GM23338 (cell line): ENCODE measurements at regions not wholly inside any gene's neighbourhood (a gene's known extent, or its start where the extent isn't known, plus 50 kb on each side); places are given as distances from the start of the nearest gene placed in this dataset.

Experiments
- ATAC-seq: fragments of 200-7000 bp; cut with Tn5 transposase; 3 replicates; pipeline ENCODE4 v1.9.1; 2020
- DNase-seq: peaks from one replicate; pipeline ENCODE4 v3.0.0-alpha.2; 2015; ENCODE audit warnings: low spot score
- H2AFZ ChIP-seq: fragments of 200-600 bp; sonication (generic); 2 replicates; pipeline ENCODE4 v1.8.0; 2016; ENCODE audit warnings: antibody characterized with exemption, mild to moderate bottlenecking, moderate library complexity
- H3F3A ChIP-seq: fragments of 200-600 bp; sonication (generic); replicated peaks from 2 replicates; pipeline ENCODE4 v1.8.0; 2017; ENCODE audit warnings: antibody characterized with exemption, mixed run types, low read depth
- H3K27ac ChIP-seq: fragments of 200-600 bp; sonication (generic); 2 replicates; pipeline ENCODE4 v1.6.1; 2016; ENCODE audit warnings: low read depth
- H3K27me3 ChIP-seq: fragments of 200-600 bp; sonication (generic); 2 replicates; pipeline ENCODE4 v1.8.0; 2016; ENCODE audit warnings: mild to moderate bottlenecking, mixed run types, moderate library complexity; ENCODE audit not compliant: insufficient read depth
- H3K36me3 ChIP-seq: fragments of 200-600 bp; sonication (generic); 2 replicates; pipeline ENCODE4 v1.8.0; 2016; ENCODE audit warnings: mild to moderate bottlenecking; ENCODE audit not compliant: insufficient read depth
- H3K4me1 ChIP-seq: fragments of 200-600 bp; sonication (generic); 2 replicates; pipeline ENCODE4 v1.8.0; 2016; ENCODE audit warnings: mild to moderate bottlenecking, moderate library complexity; ENCODE audit not compliant: insufficient read depth
- H3K4me2 ChIP-seq: fragments of 200-600 bp; sonication (generic); 2 replicates; pipeline ENCODE4 v1.7.1; 2017; ENCODE audit warnings: mixed run types
- H3K4me3 ChIP-seq: fragments of 200-600 bp; sonication (generic); 2 replicates; pipeline ENCODE4 v1.6.1; 2016; ENCODE audit warnings: mixed run types
- H3K79me2 ChIP-seq: fragments of 200-600 bp; sonication (generic); replicated peaks from 2 replicates; pipeline ENCODE4 v1.8.0; 2017; ENCODE audit warnings: mild to moderate bottlenecking; ENCODE audit not compliant: insufficient read depth
- H3K9me2 ChIP-seq: fragments of 200-600 bp; sonication (generic); 2 replicates; pipeline ENCODE4 v1.8.0; 2017; ENCODE audit not compliant: insufficient read depth
- H4K20me1 ChIP-seq: fragments of 200-600 bp; sonication (generic); replicated peaks from 2 replicates; pipeline ENCODE4 v1.8.0; 2017; ENCODE audit warnings: mild to moderate bottlenecking; ENCODE audit not compliant: insufficient read depth
- H3K27ac Mint-ChIP-seq: 2 replicates; pipeline ENCODE4 v1.8.0; 2020; ENCODE audit warnings: inconsistent platforms, mild to moderate bottlenecking, moderate library complexity, mixed read lengths
- H3K27me3 Mint-ChIP-seq: 3 replicates; pipeline ENCODE4 v1.8.0; 2022; ENCODE audit warnings: low read depth, mild to moderate bottlenecking, moderate library complexity, mixed read lengths, inconsistent platforms; ENCODE audit not compliant: insufficient read depth, poor library complexity
- H3K36me3 Mint-ChIP-seq: 3 replicates; pipeline ENCODE4 v1.8.0; 2021; ENCODE audit warnings: low read depth, mild to moderate bottlenecking, inconsistent platforms, moderate library complexity, mixed read lengths
- H3K4me1 Mint-ChIP-seq: 3 replicates; pipeline ENCODE4 v1.8.0; 2020; ENCODE audit warnings: mild to moderate bottlenecking, inconsistent platforms, mixed read lengths
- H3K4me3 Mint-ChIP-seq: 3 replicates; pipeline ENCODE4 v1.8.0; 2021; ENCODE audit warnings: moderate library complexity, mild to moderate bottlenecking, inconsistent platforms, mixed read lengths
- H3K9me3 Mint-ChIP-seq: 3 replicates; pipeline ENCODE4 v1.8.0; 2020; ENCODE audit warnings: moderate library complexity, mild to moderate bottlenecking, inconsistent platforms, mixed read lengths
- CREB1 ChIP-seq: fragments of 250-450 bp; sonication (Bioruptor Pico); IDR thresholded peaks from 2 replicates; pipeline ENCODE4 v1.5.0; 2020; ENCODE audit warnings: low read depth, mild to moderate bottlenecking, moderate library complexity
- EZH2 ChIP-seq: fragments of 200-600 bp; sonication (generic); IDR thresholded peaks from one replicate; pipeline ENCODE4 v1.8.0; 2017; ENCODE audit warnings: antibody characterized with exemption, mild to moderate bottlenecking, low read depth; ENCODE audit not compliant: unreplicated experiment
- EZH2phosphoT487 ChIP-seq: fragments of 200-600 bp; sonication (generic); IDR thresholded peaks from one replicate; pipeline ENCODE4 v1.8.1; 2018; ENCODE audit warnings: antibody characterized with exemption; ENCODE audit not compliant: unreplicated experiment
- JUNB ChIP-seq: IDR thresholded peaks from one replicate; pipeline ENCODE4 v1.6.1; 2016; ENCODE audit warnings: antibody characterized with exemption; ENCODE audit not compliant: unreplicated experiment
- NANOG ChIP-seq: IDR thresholded peaks from 2 replicates; pipeline ENCODE4 v1.6.1; 2016; ENCODE audit warnings: antibody characterized with exemption, borderline replicate concordance
- POLR2AphosphoS5 ChIP-seq: IDR thresholded peaks from 2 replicates; pipeline ENCODE4 v1.6.1; 2016; ENCODE audit warnings: antibody characterized with exemption, low read depth
- REST ChIP-seq: IDR thresholded peaks from one replicate; pipeline ENCODE4 v1.6.1; 2018; ENCODE audit warnings: antibody characterized with exemption; ENCODE audit not compliant: unreplicated experiment
- STAT1 ChIP-seq: IDR thresholded peaks from one replicate; pipeline ENCODE4 v1.6.1; 2016; ENCODE audit warnings: antibody characterized with exemption; ENCODE audit not compliant: unreplicated experiment
- ZNF114 ChIP-seq: fragments of 250-450 bp; sonication (Bioruptor Pico); IDR thresholded peaks from 2 replicates; pipeline ENCODE4 v1.5.0; 2020; ENCODE audit warnings: mild to moderate bottlenecking, moderate library complexity
- ZNF331 ChIP-seq: fragments of 250-450 bp; sonication (Bioruptor Pico); IDR thresholded peaks from 2 replicates; pipeline ENCODE4 v1.5.0; 2020; ENCODE audit warnings: low read depth, mild to moderate bottlenecking, moderate library complexity
- ZNF462 ChIP-seq: fragments of 250-450 bp; sonication (Bioruptor Pico); IDR thresholded peaks from 2 replicates; pipeline ENCODE4 v1.5.0; 2020; ENCODE audit warnings: mild to moderate bottlenecking, moderate library complexity
- TF ChIP-seq, protein P1 (sequence below): IDR thresholded peaks from 2 replicates; pipeline ENCODE4 v1.6.1; 2016; ENCODE audit warnings: antibody characterized with exemption
- TF ChIP-seq, protein P2 (sequence below), 2 experiments: fragments of 200-600 bp in 1 of 2; sonication (generic) in 1 of 2; conservative IDR thresholded peaks; 2 replicates each; pipeline versions ENCODE4 v1.5.1 to v1.6.1; 2016 to 2017; ENCODE audit warnings: antibody characterized with exemption in 2 of 2, low read depth in 2 of 2, mild to moderate bottlenecking in 2 of 2, moderate library complexity in 1 of 2

GRCh38 chr9:31774571-31774970 is 609.9 kb upstream of the ACO1 start:
- Mint-ChIP-seq H3K9me3 (peaks cover 62% of the 10 kb centered on the region), H3K4me3 (no peak overlapping the region), H3K4me1 (no peaks in the 10 kb centered on the region), H3K27me3 (peaks cover 5% of the 10 kb centered on the region), H3K27ac (no peak overlapping the region), H3K36me3 (peaks cover 40% of the 10 kb centered on the region)
- no peaks in the 10 kb centered on the region for H4K20me1 ChIP-seq
- H3F3A ChIP-seq, result no peaks in the 10 kb centered on the region
- no peaks in the 10 kb centered on the region for H3K27me3 ChIP-seq
- H3K4me1 ChIP-seq, result no peaks in the 10 kb centered on the region
- no peak overlapping the region for H2AFZ ChIP-seq
- TF ChIP-seq, protein P1, sequence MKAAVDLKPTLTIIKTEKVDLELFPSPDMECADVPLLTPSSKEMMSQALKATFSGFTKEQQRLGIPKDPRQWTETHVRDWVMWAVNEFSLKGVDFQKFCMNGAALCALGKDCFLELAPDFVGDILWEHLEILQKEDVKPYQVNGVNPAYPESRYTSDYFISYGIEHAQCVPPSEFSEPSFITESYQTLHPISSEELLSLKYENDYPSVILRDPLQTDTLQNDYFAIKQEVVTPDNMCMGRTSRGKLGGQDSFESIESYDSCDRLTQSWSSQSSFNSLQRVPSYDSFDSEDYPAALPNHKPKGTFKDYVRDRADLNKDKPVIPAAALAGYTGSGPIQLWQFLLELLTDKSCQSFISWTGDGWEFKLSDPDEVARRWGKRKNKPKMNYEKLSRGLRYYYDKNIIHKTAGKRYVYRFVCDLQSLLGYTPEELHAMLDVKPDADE, result no peak
- no peak for TF ChIP-seq ZNF331 (CRISPR knock-in tag)
- no peak for TF ChIP-seq NANOG
- no peak for TF ChIP-seq CREB1 (CRISPR knock-in tag)
- no peak for TF ChIP-seq ZNF114 (CRISPR knock-in tag)
- no peak for TF ChIP-seq EZH2
- no peak for TF ChIP-seq JUNB
- TF ChIP-seq STAT1, result no peak
- no peak for TF ChIP-seq ZNF462 (CRISPR knock-in tag)
- TF ChIP-seq, protein P2, sequence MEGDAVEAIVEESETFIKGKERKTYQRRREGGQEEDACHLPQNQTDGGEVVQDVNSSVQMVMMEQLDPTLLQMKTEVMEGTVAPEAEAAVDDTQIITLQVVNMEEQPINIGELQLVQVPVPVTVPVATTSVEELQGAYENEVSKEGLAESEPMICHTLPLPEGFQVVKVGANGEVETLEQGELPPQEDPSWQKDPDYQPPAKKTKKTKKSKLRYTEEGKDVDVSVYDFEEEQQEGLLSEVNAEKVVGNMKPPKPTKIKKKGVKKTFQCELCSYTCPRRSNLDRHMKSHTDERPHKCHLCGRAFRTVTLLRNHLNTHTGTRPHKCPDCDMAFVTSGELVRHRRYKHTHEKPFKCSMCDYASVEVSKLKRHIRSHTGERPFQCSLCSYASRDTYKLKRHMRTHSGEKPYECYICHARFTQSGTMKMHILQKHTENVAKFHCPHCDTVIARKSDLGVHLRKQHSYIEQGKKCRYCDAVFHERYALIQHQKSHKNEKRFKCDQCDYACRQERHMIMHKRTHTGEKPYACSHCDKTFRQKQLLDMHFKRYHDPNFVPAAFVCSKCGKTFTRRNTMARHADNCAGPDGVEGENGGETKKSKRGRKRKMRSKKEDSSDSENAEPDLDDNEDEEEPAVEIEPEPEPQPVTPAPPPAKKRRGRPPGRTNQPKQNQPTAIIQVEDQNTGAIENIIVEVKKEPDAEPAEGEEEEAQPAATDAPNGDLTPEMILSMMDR (conservative IDR thresholded peaks at IDR 0.05; ENCODE audit: low read depth in 2 of 2), result no peak
- no peak for TF ChIP-seq REST
- TF ChIP-seq POLR2AphosphoS5, result no peak
- TF ChIP-seq EZH2phosphoT487, result no peak
- ATAC-seq (no peak), DNase-seq (no peak)
- no peak overlapping the region for H3K27ac ChIP-seq
- no peaks in the 10 kb centered on the region for H3K9me2 ChIP-seq
- no peaks in the 10 kb centered on the region for H3K79me2 ChIP-seq
- H3K4me2 ChIP-seq, result no peak overlapping the region
- H3K4me3 ChIP-seq, result no peak overlapping the region
- H3K36me3 ChIP-seq, result no peaks in the 10 kb centered on the region; the same call in 1 of the 2 replicates
